ENCODE measurements at regions not wholly inside any gene's neighbourhood (a gene's known extent, or its start where the extent isn't known, plus 50 kb on each side); places are given as distances from the start of the nearest gene placed in this dataset.

GRCh38 chr11:131307506-131307905, 62.9 kb upstream of the NTM start:
- TF ChIP-seq CTCF (IDR thresholded peaks at IDR 0.05), result no peak
- Histone ChIP-seq H3K27ac (no peak overlapping the region), H3K9me3 (no peaks in the 10 kb centered on the region), H3K4me3 (no peak overlapping the region), H3K36me3 (no peaks in the 10 kb centered on the region), H3K27me3 (no peaks in the 10 kb centered on the region), H3K4me1 (no peaks in the 10 kb centered on the region)
- DNase-seq (ENCODE audit: low spot score), result no peak

GRCh38 chr11:131309776-131310175, 60.6 kb upstream of the NTM start:
- no peak overlapping the region for H3K4me3 ChIP-seq
- H3K4me1 ChIP-seq, result no peaks in the 10 kb centered on the region
- DNase-seq (ENCODE audit: low spot score), result no peak
- H3K36me3 ChIP-seq, result no peaks in the 10 kb centered on the region
- no peak overlapping the region for H3K27ac ChIP-seq
- no peaks in the 10 kb centered on the region for H3K27me3 ChIP-seq
- TF ChIP-seq CTCF (IDR thresholded peaks at IDR 0.05), result no peak
- no peaks in the 10 kb centered on the region for H3K9me3 ChIP-seq

GRCh38 chr11:131311776-131312514, 58.5 kb upstream of the NTM start:
- Histone ChIP-seq H3K4me3 (no peak overlapping the region), H3K4me1 (no peaks in the 10 kb centered on the region), H3K9me3 (no peaks in the 10 kb centered on the region), H3K27ac (no peak overlapping the region), H3K27me3 (no peaks in the 10 kb centered on the region), H3K36me3 (no peaks in the 10 kb centered on the region)
- TF ChIP-seq CTCF (IDR thresholded peaks at IDR 0.05), result no peak
- no peak for DNase-seq (ENCODE audit: low spot score)

Measured in right atrium auricular region (tissue), 2 donors.